Gastroesophageal sphincter (tissue), 4 donors: ENCODE measurements at regions not wholly inside any gene's neighbourhood (a gene's known extent, or its start where the extent isn't known, plus 50 kb on each side); places are given as distances from the start of the nearest gene placed in this dataset.

ENCODE experiments used
- ATAC-seq: fragments of 150-250 bp; one replicate; pipeline ENCODE4 v1.9.1; 2016; ENCODE audit warnings: mild to moderate bottlenecking, moderate library complexity
- H3K27ac ChIP-seq, 4 donors: fragments of 200-600 bp; sonication (generic) in 3 of 4; 1 replicate in 3 of 4; 2 replicates in 1 of 4; pipeline ENCODE4 v1.5.1; 2016 to 2019
- H3K27me3 ChIP-seq: fragments of 200-600 bp; sonication (generic); one replicate; pipeline ENCODE4 v1.5.1; 2019
- H3K36me3 ChIP-seq, 2 donors: fragments of 200-600 bp; sonication (generic); one replicate each; pipeline ENCODE4 v1.5.1; 2019; ENCODE audit warnings: control low read depth in 1 of 2
- H3K4me1 ChIP-seq, 3 donors: fragments of 200-600 bp; sonication (generic); 1 replicate in 2 of 3; 2 replicates in 1 of 3; pipeline ENCODE4 v1.5.1; 2016 to 2019; ENCODE audit warnings: control low read depth in 2 of 3
- H3K4me3 ChIP-seq, 2 donors: fragments of 200-600 bp; sonication (generic); one replicate each; pipeline ENCODE4 v1.5.1; 2019; ENCODE audit warnings: mild to moderate bottlenecking in 1 of 2, moderate library complexity in 1 of 2
- H3K9me3 ChIP-seq, 3 donors: fragments of 200-600 bp; sonication (generic); one replicate each; pipeline ENCODE4 v1.5.1; 2017 to 2019; ENCODE audit warnings: control low read depth in 2 of 3
- EP300 ChIP-seq: sonication (generic); formaldehyde crosslinking; IDR thresholded peaks from one replicate; pipeline ENCODE4 v1.6.1; 2017; ENCODE audit warnings: antibody characterized with exemption, mild to moderate bottlenecking
- POLR2A ChIP-seq, 2 donors: fragments of 450-650 bp; IDR thresholded peaks; one replicate each; pipeline ENCODE4 v1.6.1; 2017; ENCODE audit warnings: antibody characterized with exemption in 2 of 2, mild to moderate bottlenecking in 2 of 2, moderate library complexity in 1 of 2
- POLR2AphosphoS5 ChIP-seq: sonication (generic); formaldehyde crosslinking; IDR thresholded peaks from one replicate; pipeline ENCODE4 v1.6.1; 2017; ENCODE audit warnings: antibody characterized with exemption
- WGBS, 2 donors: methylation state at CpG; one replicate each; pipeline ENCODE4 v1.1.5; 2018; ENCODE audit warnings: low coverage in 1 of 2; 5-methylcytosine and 5-hydroxymethylcytosine counted together
- TF ChIP-seq, protein P1 (sequence below), 4 experiments: fragments of 200-600 bp in 2 of 4; fragments of 450-650 bp in 2 of 4; sonication (generic) in 1 of 4; IDR thresholded peaks; one replicate each; pipeline ENCODE4 v1.5.1; 2017 to 2019; ENCODE audit warnings: antibody characterized with exemption in 4 of 4, mild to moderate bottlenecking in 2 of 4, moderate library complexity in 2 of 4

DNA sequence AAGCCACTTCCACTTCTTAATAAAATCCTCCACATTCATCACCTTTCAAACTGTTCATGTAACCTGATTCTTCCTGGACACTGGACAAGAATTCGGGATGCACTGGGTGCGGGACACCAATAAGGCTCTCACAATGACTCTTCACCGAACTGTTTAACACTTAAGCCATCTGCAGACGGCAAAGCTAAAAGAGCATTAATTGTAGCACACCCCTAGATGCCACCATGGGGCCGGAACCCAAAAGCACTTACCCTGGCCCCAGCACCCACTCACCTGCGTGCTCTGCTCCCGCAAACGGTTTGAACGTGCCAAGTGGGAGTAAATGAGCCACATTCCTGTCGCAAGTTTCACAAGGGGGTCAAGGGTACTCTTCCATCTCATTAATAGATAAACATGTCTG, 254.3 kb upstream of the PRR20A start:
- ATAC-seq: no peak
- TF ChIP-seq POLR2AphosphoS5 (no peak), POLR2A (IDR thresholded peaks at IDR 0.05) (no peak), EP300 (no peak)
- TF ChIP-seq, protein P1, sequence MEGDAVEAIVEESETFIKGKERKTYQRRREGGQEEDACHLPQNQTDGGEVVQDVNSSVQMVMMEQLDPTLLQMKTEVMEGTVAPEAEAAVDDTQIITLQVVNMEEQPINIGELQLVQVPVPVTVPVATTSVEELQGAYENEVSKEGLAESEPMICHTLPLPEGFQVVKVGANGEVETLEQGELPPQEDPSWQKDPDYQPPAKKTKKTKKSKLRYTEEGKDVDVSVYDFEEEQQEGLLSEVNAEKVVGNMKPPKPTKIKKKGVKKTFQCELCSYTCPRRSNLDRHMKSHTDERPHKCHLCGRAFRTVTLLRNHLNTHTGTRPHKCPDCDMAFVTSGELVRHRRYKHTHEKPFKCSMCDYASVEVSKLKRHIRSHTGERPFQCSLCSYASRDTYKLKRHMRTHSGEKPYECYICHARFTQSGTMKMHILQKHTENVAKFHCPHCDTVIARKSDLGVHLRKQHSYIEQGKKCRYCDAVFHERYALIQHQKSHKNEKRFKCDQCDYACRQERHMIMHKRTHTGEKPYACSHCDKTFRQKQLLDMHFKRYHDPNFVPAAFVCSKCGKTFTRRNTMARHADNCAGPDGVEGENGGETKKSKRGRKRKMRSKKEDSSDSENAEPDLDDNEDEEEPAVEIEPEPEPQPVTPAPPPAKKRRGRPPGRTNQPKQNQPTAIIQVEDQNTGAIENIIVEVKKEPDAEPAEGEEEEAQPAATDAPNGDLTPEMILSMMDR (IDR thresholded peaks at IDR 0.05): no peak
- H3K9me3 ChIP-seq: no peaks in the 10 kb centered on the region
- H3K36me3 ChIP-seq: no peaks in the 10 kb centered on the region
- no peaks in the 10 kb centered on the region for H3K27me3 ChIP-seq
- WGBS, 2 donors: 42 to 68% methylated on average over 3 of the region's 10 CpGs
- no peaks in the 10 kb centered on the region for H3K4me1 ChIP-seq
- H3K27ac ChIP-seq: no peak overlapping the region
- no peak overlapping the region for H3K4me3 ChIP-seq

DNA sequence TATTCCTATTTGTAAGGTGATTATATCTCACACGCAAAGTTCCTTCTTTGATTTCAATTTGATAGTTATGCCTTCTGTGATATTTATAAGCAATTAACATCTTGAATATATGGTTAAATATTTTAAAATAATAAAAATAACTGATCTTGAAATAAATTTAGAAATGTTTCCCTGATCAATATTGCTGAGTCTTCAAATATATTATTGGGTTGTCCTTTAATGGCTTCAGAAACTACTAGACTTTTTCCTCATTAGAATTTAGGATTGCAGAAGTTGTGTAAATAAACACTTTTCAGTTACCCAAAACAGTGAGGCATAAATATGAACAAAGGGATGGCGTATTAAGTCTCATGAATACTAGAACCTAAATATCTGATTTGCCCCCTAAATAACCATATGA, 252.3 kb upstream of the PRR20A start:
- 89 to 96% methylated on average over 2 of the region's 2 CpGs for WGBS, 2 donors
- H3K27ac ChIP-seq: no peak overlapping the region
- no peaks in the 10 kb centered on the region for H3K36me3 ChIP-seq
- no peak overlapping the region for H3K4me3 ChIP-seq
- ATAC-seq: no peak
- no peaks in the 10 kb centered on the region for H3K4me1 ChIP-seq
- no peak for TF ChIP-seq POLR2AphosphoS5
- TF ChIP-seq, protein P1 (IDR thresholded peaks at IDR 0.05): no peak
- H3K9me3 ChIP-seq: no peaks in the 10 kb centered on the region
- no peaks in the 10 kb centered on the region for H3K27me3 ChIP-seq

DNA sequence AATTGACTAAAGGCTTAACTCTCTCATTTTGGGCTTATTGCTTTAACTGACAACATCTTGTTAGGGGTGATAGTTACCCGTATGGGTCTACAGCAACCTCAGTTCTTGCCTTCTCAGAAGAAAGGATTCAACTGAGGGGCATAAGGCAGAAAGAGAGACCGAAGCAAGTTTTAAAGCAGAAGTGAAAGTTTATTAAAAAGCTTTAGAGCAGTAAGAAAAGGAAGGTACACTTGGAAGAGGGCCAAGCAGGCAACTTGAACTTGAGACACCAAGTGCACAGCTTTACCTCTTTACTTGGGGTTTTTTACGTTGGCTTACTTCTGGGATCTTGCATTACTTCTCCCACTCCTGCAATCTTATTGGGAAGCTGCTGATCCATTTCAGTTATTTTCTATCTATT, 246.9 kb upstream of the PRR20A start:
- H3K36me3 ChIP-seq: no peaks in the 10 kb centered on the region
- no peak overlapping the region for H3K4me3 ChIP-seq
- no peak overlapping the region for H3K27ac ChIP-seq
- ATAC-seq: no peak
- no peaks in the 10 kb centered on the region for H3K27me3 ChIP-seq
- 79 to 93% methylated on average over 2 to 3 of the region's 3 CpGs for WGBS, 2 donors
- H3K9me3 ChIP-seq: no peaks in the 10 kb centered on the region
- no peak for TF ChIP-seq POLR2A (IDR thresholded peaks at IDR 0.05)
- TF ChIP-seq, protein P1 (IDR thresholded peaks at IDR 0.05): no peak
- TF ChIP-seq EP300: no peak
- TF ChIP-seq POLR2AphosphoS5: no peak
- H3K4me1 ChIP-seq: no peaks in the 10 kb centered on the region

DNA sequence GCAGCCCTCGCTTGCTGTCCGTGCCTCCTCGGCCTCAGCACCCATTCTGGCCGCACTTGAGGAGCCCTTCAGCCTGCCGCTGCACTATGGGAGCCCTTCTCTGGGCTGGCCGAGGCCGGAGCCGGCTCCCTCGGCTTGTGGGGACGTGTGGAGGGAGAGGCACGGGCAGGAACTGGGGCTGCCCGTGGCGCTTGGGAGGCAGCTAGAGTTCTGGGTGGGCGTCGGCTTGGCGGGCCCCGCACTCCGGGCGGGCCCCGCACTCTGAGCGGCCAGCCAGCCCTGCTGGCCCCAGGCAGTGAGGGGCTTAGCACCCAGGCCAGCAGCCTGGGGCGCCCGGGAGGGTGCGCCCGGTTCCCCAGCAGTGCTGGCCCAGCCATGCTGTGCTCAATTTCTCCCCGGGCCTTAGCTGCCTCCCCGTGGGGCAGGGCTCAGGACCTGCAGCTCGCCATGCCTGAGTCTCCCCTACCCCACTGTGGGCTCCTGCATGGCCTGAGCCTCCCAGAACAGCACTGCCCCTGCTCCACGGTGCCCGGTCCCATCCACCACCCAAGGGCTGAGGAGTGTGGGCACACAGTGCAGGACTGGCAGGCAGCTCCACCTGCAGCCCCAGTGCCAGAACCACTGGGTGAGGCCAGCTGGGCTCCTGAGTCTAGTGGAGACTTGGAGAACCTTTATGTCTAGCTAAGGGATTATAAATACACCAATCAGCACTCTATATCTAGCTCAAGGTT, 240.0 kb upstream of the PRR20A start:
- no peak for TF ChIP-seq POLR2A (IDR thresholded peaks at IDR 0.05)
- WGBS, 2 donors: no CpG with 5 or more reads among the region's 30 CpGs
- Histone ChIP-seq H3K27ac (no peak overlapping the region), H3K36me3 (no peaks in the 10 kb centered on the region), H3K4me3 (no peak overlapping the region), H3K4me1 (no peaks in the 10 kb centered on the region), H3K9me3 (peaks cover 0 to 9% (median 0%) of the 10 kb centered on the region in 3 donors), H3K27me3 (no peaks in the 10 kb centered on the region)
- ATAC-seq: no peak

DNA sequence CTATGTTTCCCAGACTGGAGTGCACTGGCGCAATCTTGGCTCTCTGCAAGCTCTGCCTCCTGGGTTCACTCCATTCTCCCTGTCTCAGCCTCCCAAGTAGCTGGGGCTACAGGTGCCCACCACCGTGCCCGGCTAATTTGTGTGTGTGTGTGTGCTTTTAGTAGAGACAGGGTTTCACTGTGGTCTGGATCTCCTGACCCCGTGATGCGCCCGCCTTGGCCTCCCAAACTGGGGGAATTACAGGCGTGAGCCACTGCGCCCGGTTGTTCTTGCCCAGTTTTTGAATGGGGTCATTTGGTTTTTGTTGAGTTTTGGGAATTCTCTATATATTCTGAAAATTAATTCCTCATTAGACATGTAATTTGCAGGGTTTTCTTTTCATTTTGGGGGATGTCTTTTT, 238.4 kb upstream of the PRR20A start:
- ATAC-seq: no peak
- TF ChIP-seq, protein P1 (IDR thresholded peaks at IDR 0.05): no peak
- TF ChIP-seq POLR2AphosphoS5: no peak
- no peak for TF ChIP-seq POLR2A (IDR thresholded peaks at IDR 0.05)
- TF ChIP-seq EP300: no peak
- Histone ChIP-seq H3K4me3 (no peak overlapping the region), H3K27ac (no peak overlapping the region), H3K27me3 (no peaks in the 10 kb centered on the region), H3K36me3 (no peaks in the 10 kb centered on the region), H3K9me3 (peaks cover 0 to 9% (median 0%) of the 10 kb centered on the region in 3 donors), H3K4me1 (no peaks in the 10 kb centered on the region)
- 94 to 100% methylated on average over 1 to 5 of the region's 9 CpGs for WGBS, 2 donors
